WTC11 (cell line): ENCODE measurements at regions not wholly inside any gene's neighbourhood (a gene's known extent, or its start where the extent isn't known, plus 50 kb on each side); places are given as distances from the start of the nearest gene placed in this dataset.

ENCODE experiments used
- CTCF ChIP-seq: fragments of 200-600 bp; IDR thresholded peaks from 2 replicates; pipeline ENCODE4 v1.8.0; 2022; ENCODE audit warnings: antibody characterized with exemption
- ZNF396 ChIP-seq: fragments of 250-450 bp; sonication (Bioruptor Pico); IDR thresholded peaks from 2 replicates; pipeline ENCODE4 v1.8.0; 2021; ENCODE audit warnings: mild to moderate bottlenecking, moderate library complexity, borderline replicate concordance

DNA sequence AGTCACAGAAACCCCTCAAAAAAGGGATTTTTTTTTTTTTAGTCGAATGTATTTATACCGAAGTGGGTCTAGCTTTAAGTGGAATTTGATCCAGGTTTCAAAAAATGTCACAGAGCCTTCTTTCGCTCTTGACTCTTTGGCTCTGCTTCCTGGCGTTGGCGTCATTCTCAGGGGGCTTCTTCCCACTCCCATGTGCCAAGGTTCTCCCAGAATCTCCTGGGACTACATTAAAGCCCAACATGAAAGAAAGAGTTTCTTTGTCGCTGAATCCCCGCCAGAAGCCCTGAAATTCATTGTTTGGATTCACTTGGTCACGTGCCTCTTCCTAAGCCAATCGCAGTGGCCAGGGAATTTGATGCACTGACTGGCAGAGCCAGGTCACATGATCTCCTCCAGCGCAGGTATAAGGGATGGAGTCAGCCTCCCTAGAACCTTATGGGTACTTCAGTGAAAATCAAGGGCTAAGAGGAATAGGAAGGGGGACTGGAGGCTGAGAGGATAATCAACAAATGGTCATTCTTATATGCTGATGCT is 101.2 kb downstream of the RPS24 start:
- TF ChIP-seq CTCF (no peak), ZNF396 (CRISPR knock-in tag) (no peak)
